A673 (cell line): ENCODE measurements at regions not wholly inside any gene's neighbourhood (a gene's known extent, or its start where the extent isn't known, plus 50 kb on each side); places are given as distances from the start of the nearest gene placed in this dataset.

Experiments used
- EZH2 ChIP-seq: fragments of 200-600 bp; sonication (generic); IDR thresholded peaks from 2 replicates; pipeline ENCODE4 v1.6.1; 2017; ENCODE audit warnings: borderline replicate concordance, low read depth, mild to moderate bottlenecking, mixed read lengths, antibody characterized with exemption, low read length; ENCODE audit not compliant: poor library complexity, severe bottlenecking
- TF ChIP-seq, protein P1 (sequence below): fragments of 300-800, 200-600 bp; sonication (generic); conservative IDR thresholded peaks from 2 replicates; pipeline ENCODE4 v1.5.1; 2017; ENCODE audit warnings: low read depth, mild to moderate bottlenecking, antibody characterized with exemption, low read length, moderate library complexity, mixed read lengths

- TF ChIP-seq, protein P1, sequence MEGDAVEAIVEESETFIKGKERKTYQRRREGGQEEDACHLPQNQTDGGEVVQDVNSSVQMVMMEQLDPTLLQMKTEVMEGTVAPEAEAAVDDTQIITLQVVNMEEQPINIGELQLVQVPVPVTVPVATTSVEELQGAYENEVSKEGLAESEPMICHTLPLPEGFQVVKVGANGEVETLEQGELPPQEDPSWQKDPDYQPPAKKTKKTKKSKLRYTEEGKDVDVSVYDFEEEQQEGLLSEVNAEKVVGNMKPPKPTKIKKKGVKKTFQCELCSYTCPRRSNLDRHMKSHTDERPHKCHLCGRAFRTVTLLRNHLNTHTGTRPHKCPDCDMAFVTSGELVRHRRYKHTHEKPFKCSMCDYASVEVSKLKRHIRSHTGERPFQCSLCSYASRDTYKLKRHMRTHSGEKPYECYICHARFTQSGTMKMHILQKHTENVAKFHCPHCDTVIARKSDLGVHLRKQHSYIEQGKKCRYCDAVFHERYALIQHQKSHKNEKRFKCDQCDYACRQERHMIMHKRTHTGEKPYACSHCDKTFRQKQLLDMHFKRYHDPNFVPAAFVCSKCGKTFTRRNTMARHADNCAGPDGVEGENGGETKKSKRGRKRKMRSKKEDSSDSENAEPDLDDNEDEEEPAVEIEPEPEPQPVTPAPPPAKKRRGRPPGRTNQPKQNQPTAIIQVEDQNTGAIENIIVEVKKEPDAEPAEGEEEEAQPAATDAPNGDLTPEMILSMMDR = no peak
- TF ChIP-seq EZH2 = no peak
Observed at GRCh38 chr2:59237311-59237710, 996.2 kb upstream of the FANCL start.
